HG03439 (cell line): ENCODE measurements at regions not wholly inside any gene's neighbourhood (a gene's known extent, or its start where the extent isn't known, plus 50 kb on each side); places are given as distances from the start of the nearest gene placed in this dataset.
"Not testable (repeated sequence)": the region's sequence is repeated elsewhere in the genome, so short reads cannot be mapped to it uniquely, and the experiment has no call there.

Source experiments
- ATAC-seq: cut with Tn5 transposase; IDR thresholded peaks from one replicate; pipeline ENCODE4 v1.9.1; 2021; ENCODE audit warnings: mild to moderate bottlenecking, moderate library complexity; ENCODE audit not compliant: unreplicated experiment

DNA sequence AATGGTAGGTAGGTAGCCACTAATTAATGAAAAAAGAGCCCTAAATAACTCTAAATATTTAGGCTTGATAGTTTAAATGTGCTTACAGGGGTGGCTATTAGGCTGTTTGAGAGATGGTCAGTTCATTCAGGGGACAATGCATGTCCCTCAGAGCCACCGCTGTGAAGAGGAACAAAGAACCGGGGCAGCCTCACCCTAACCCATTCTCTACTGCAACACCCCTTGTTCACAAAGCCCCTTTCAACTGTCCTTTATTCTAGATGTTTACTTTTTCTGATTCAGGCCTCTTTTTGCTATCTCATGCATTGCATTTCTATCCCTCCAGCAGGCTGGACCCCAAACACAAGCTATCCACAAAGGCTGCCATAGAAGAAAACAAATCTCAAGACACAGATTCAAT, 906.7 kb downstream of the NR2F1-AS1 start:
- ATAC-seq = no peak

DNA sequence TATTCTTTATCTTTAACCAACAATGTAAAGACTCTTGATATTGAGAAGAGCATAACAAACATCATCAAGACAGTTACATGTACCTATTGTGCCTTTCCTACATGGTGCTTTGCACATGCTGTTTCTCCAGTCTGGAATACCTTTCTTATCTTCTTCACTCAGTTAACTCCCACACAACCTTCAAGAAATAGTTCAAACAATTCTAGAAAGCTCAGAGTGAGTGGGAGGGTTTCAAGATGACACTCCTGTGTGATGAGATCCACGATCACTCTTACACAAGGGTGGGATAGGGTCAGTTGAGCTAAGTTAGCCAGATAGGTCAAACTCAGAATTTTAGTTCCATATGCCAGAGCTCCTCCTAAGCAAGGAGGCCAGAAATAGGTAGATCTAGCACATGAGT, 915.5 kb downstream of the NR2F1-AS1 start:
- ATAC-seq = no peak

DNA sequence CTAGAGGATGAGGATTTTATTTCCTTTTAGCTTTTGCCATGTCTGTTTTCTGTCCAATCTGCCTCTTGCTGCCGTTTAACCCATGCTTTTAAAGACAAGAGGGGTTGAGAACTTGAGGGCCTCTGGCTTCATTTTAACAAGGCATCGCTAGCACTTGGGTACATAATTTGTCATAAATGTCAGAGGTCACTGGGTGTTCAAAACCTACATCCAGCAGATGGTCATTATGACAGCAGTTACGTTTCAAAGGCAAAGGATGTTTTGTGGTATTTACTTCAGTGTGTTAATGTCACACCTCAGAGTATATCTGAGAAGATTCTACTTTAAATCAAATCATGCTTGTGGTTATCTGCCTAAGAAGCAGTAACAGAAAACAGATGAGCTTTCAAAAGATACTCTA, 918.3 kb downstream of the NR2F1-AS1 start:
- no peak for ATAC-seq

DNA sequence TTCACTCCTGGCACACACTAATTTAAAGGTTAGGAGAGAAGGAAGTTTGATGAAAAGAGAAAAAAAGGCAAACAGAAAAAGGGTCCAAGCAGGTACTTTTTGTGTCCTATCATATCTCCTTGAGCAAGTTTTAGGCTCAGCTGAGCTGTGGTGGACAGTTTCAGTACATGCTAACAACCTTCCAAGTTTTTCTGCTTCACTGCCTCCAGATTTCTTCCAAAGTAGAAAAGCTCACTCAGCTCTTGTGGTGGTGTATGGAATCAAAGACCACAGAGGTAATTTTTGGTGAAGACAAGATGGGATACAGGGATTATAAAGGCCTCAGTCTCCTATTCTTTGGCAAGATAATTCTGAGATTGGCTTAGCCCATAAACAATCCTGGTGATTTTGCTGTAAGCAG, 921.8 kb downstream of the NR2F1-AS1 start:
- no peak for ATAC-seq

DNA sequence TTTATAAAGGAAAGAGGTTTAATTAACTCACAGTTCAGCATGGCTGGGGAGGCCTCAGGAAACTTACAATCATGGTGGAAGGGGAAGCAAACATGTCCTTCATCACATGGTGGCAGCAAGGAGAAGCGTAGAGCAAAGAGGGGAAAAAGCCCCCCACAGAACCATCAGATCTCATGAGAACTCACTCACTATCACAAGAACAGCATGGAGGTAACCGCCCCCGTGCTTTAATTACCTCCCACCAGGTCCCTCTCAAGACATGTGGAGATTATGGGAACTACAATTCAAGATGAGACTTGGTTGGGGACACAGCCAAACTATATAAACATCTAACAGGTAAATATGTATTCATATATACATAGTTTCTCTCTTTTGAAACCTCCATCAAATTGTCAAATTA, 926.4 kb downstream of the NR2F1-AS1 start:
- not testable (repeated sequence) for ATAC-seq

DNA sequence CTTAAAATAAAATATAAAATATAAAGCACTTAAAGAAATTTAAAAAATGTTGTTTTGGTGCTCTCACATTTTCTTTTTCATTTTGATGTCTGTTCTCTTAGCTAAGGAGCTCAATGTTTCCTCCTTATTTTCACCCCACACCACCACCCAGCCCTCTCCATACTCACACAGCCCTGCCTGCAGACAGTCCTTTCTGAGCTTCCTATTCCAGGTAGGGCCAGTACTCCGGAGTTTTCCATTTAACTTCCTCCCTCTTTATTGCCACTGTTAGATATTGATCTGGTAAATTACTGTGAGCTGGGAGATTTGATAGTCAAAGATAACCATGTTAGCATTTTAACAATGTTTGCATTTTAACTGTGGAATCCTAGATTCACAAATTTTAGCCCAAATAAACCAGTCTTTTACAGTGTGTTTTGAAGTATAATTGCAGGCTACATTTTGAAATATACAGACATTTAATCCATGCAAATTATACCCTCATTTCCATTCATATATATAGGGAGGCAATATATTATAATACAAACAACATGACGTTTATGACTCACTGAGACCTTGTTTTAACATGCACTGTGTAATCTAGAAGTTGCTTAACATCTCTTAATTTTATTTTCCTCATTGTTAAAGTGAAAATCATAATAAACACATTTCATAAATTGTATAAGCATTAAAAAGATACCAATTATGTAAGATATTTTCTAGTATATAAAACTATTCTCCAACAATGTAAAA, 927.1 kb downstream of the NR2F1-AS1 start:
- ATAC-seq = no peak

DNA sequence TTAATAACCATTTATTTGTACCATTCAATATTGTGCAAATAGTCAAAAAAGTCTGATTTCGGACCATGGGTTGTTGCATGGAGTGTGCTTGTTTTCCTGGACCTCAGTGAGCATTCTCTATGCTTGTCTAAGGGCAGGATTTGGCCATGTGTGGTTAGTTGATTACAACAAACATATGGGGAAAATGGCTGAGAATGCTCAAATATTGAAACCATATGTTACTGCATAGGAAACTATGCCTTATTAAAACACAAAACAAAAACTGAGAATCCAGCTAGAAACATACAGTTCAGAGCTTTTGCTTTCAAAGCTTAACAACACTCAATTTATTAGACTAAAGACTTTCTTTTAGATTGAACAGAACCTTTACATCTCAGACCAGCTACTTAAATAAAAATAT, 928.3 kb downstream of the NR2F1-AS1 start:
- ATAC-seq = no peak

DNA sequence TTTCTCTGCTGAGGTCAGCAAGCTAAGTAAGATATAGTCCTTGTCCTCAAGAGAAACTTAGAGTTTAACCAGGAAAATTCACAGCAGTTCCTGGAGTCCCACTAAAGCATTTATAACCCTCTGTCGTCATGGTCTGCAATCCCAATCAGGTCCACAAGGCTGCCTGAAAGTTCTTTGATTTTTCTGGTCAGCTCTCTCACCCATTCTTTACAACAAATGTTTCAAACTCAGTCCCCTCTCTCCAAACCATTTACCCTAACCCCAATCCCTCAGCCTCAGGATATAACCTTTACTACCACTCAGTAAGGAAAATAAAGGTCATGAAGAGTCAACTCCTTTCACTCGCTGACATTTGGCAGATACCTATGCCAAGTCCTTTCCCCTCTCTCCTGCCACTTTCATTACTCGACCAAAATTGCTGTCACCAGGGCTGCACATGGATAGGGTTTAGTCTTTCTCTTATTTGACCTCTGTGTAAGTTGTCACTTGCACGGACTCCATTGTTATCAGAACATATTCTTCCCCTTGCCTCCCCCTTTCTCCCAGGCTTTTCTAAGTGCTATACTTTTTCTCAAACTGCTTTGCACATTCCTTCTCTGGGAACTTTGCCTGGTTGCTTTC, 936.6 kb downstream of the NR2F1-AS1 start:
- no peak for ATAC-seq

DNA sequence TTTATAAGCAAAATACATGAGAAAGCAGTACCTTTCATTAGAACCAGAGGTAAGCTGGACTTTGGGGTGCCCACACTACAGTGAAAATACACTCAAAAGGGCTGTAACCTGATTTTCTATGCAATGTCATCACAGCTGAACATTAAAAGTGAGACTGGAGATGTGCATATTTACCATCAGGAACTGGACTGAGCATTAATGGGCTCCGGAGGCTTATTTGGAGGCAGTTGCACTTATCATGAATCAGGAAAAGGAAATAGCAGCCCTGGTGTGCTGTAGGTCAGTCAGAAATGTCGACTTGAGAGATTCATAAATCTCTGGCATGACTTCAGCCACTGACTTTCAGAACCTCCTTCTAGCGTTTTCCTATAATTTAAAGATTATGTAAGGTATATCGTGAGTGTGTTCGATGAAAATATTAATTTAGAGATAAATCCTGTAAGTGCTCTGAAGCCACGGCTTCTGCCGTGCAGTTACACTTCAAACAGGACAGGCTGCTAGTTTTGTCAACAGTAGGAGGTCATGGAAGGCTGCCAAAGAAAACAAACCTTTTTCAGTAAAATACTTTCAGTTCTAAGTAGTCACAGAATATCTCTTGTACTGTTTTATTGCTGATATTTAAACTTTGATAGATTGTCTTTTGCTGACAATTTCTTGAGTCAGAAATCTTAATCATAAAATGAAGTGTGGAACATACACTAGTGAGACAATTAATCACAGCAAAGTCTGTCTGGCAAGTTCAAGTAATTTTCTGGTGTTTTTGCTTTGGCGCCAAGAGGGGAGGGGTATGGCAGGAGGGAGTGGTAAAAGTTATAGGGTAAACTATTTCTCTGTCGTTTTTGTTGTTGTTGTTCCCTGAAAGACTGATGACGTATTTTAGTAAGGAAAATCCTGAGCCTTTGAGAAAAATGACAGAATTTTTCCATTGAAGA, 939.7 kb downstream of the NR2F1-AS1 start:
- no peak for ATAC-seq

DNA sequence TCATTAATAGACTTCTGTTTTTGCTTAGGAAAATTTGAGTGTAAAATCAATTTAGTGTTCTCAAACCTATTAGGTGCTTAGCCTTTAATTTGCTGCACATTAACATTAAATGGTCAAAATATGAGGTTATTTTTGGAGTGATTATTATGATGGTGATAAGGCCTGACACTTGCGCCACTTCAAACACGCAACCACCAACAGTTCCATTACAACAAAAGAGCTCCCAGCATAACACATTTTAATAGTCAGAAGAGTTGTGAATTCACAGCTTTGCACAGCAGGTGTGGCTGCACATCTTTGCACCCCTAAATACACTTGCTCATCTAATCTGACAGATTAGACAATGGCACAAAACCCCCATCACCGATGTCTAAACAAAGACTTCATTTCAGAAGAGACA, 940.7 kb downstream of the NR2F1-AS1 start:
- ATAC-seq = no peak

DNA sequence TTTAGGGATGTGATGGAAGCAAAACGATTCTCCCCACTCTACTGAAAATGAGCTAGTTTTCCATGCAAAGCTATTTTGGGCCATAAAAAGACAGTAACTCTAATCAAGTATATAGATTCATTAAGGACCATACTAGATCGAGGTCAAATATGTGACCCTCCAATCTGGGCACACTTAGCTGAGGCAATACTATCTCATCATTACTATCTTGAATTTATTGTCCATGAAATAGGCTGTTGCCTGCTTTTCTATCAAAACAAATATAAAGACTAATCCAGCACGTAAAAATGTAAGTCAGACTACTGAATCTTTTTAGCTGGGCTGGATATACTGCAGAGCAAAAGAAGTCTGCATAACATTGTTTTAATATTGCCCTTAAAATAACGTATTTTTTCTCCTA, 943.1 kb downstream of the NR2F1-AS1 start:
- ATAC-seq = no peak

DNA sequence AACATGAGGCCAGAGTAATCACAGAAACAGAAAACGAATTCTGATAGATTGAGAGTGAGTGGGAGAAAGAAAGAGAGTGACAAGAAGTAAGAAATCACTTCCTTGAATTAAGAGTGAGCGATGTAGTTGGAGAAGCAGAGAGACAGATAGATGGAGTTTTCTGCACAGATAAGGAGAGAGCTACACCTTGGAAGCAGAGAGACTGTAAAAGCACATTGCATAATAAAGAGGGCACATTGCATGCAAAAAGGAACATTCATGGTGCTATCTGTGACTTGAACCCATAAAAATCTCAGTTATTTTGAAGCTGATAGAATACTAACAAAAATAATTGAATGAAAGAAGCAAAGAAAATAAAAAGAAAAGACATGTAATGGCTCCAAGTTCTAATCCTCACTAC, 943.8 kb downstream of the NR2F1-AS1 start:
- no peak for ATAC-seq

DNA sequence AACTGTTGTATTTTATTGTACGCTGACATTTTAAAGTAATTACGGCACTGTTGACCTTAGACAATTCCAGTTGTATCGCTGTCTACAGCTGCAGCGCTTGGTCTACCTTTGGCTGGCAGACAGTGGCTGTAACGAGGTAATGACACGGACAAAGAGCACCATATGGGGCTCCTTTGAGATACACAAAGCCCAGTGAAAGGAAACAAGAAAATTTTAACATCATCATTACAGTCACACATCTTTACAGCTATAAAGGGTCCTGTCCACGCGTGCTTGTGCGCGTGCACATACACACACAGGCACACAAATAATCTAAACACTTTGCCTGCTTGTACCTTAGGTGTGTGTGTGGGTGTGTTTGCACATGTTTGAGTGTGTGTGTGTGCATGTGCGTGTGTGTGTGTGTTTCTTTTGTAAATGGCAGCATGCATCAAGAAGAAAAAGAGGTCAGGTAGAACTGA, 946.0 kb downstream of the NR2F1-AS1 start:
- ATAC-seq = no peak

DNA sequence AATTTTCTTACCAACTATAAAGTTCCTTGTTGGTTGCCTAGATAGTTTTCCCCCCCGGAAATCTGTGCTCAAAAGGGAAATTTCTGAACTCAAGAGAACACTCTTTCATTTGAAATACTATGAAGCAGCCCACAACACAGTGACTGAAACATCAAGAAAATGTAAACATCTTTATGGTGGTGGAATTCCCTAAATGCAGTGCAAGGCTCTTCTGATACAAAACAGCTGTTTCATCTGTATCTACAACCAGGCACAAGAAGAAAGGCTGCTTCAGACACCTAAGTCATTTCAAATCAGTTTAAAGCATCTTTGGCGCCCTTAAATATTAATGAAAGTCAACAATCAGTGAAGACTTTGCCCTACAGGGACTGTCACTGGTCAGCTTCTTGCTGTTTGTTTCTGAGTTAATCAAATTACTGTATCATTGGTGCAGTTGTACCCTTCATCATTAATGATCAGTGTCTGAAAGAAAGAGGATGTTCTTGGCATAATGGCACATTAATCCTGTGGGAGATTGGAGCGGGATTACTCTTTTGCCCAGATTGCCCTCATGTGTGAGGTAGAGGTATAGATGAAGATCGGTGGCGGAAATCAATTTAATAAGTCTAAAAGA, 947.0 kb downstream of the NR2F1-AS1 start:
- ATAC-seq = no peak

DNA sequence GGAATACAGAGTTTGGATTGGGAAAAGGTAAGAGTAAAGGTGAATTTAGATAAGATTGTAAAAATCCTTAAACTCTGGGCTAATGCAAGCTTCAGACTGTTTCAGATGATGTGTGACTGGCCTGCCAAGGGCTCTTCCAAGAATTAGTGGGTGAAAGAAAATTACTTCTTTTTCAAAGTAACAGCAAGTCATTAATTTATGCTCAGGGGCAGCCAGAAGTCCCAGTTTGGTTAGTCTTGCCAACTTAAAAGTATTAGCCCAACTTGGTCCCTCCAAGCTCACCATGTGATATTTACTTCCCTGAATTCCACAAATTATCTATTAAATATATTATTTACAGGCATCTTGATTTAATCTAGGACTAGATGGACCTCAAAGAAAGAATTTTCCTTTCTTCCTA, 947.8 kb downstream of the NR2F1-AS1 start:
- no peak for ATAC-seq

DNA sequence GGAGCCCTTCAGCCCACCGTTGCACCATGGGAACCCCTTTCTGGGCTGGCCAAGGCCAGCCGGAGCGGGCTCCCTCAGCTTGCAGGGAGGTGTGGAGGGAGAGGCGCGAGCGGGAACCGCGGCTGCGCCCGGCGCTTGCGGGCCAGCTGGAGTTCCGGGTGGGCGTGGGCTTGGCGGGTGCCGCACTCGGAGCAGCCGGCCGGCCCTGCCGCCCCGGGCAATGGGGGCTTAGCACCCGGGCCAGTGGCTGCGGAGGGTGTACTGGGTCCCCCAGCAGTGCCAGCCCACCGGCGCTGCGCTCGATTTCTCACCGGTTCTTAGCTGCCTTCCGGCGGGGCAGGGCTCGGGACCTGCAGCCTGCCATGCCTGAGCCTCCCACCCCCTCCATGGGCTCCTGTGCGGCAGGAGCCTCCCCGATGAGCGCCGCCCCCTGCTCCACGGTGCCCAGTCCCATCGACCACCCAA, 949.8 kb downstream of the NR2F1-AS1 start:
- ATAC-seq = not testable (repeated sequence)

DNA sequence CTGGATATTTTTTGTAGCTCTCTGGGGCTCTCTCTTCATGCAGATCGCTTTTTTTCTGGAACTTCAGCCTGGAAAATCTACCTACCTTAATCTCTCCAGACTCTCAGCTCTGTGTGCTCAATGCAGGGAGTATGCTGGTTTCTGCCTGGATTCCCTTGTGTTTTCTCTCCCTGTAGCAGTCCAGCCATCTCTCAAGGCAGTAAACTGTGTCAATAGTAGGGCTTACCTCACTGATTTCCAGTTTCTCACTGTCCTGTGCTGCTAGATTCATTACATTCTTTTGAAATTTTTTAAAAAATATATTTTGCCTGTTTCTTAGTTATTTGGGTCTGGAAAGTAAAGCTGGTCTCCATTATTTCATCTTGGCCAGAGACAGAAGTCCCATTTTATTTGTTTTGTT, 951.4 kb downstream of the NR2F1-AS1 start:
- ATAC-seq = no peak

DNA sequence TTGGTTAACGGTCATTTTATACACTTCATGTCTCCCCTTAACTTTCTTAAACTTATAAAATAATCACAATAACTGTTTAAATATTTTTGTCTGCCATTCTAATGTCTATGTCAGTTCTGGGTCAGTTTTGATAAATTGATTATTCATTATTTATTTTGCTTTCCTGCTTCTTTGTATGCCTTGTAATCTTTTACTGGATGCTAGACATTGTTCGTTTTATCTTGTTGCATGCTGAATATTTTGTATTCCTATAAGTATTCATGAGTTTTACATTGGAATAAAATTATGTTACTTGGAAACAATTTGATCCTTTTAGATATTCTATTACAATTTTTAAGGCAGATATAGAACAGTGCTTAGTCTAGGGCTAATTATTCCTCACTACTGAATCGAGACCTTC, 952.0 kb downstream of the NR2F1-AS1 start:
- ATAC-seq = no peak

DNA sequence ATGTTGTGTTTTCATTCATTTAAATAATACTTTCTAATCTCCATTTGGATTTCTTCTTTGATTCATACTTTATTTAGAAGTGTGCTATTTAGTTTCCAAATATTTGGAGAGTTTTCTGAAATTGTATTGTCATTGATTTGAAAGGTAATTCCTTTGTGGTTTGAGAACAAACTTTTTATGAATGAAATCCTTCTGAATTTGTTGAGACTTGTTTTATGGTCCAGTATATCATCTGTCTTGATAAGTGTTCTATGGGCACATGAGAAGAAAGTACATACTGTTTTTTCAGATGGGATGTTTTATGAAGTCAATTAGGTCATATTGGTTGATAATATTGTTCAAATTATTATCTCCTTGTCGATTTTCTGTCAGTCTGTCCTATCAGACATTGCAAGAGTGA, 953.8 kb downstream of the NR2F1-AS1 start:
- no peak for ATAC-seq

DNA sequence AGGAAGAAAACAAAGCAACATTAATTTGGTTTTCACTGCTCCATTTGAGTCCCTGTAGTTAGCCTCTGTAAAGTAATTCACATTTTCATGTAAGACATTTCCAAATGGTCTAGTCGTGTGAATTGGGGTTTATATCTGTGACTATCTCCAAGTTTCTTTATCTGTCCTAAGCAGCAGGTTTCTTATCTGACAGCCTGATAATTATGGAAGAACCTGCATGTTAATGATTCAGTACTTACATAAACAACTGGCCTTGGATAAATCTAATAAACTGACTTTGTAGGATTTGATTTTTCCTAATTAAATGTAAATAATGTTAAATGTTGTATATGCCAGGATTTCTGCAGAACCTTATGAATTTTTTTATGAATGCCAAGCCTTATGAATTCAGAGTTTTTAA, 964.9 kb downstream of the NR2F1-AS1 start:
- no peak for ATAC-seq

DNA sequence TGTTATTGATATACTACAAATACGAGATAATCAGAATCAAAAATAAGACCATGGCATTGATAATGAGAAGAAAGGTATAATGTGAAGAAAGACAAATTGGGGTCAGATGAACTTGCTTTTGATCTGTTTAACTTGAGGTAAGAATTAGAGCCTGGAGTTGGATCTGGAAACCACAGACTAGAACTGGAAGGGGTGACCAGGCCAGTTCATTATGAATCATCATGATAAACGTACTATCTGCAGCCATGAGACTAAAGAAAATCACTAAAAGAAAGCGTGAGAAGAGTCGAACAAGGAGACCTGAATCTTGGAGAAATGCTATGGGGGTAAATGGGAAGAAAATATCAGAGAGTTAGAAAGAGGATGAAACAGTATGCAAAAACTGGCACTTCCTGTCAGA, 967.5 kb downstream of the NR2F1-AS1 start:
- no peak for ATAC-seq
